Transverse colon (tissue), 4 donors: ENCODE measurements at regions not wholly inside any gene's neighbourhood (a gene's known extent, or its start where the extent isn't known, plus 50 kb on each side); places are given as distances from the start of the nearest gene placed in this dataset.

ENCODE experiments used
- DNase-seq: peaks from one replicate; pipeline ENCODE4 v3.0.0-alpha.2; 2019
- H3K27ac ChIP-seq, 4 donors: fragments of 200-600 bp; sonication (generic); 2 replicates each; pipeline ENCODE4 v1.5.1; 2016 to 2018; ENCODE audit warnings: inconsistent platforms in 4 of 4
- H3K27me3 ChIP-seq: fragments of 200-600 bp; sonication (generic); 2 replicates; pipeline ENCODE4 v1.5.1; 2017; ENCODE audit warnings: inconsistent platforms
- H3K36me3 ChIP-seq, 4 donors: fragments of 200-600 bp; sonication (generic); 2 replicates each; pipeline ENCODE4 v1.5.1; 2017 to 2019; ENCODE audit warnings: inconsistent platforms in 4 of 4
- H3K4me1 ChIP-seq, 4 donors: fragments of 200-600 bp; sonication (generic); 2 replicates each; pipeline ENCODE4 v1.5.1; 2017 to 2020; ENCODE audit warnings: inconsistent platforms in 4 of 4
- H3K4me3 ChIP-seq, 4 donors: fragments of 200-600 bp; sonication (generic); 1 replicate in 1 of 4; 2 replicates in 3 of 4; pipeline versions ENCODE4 v1.5.1 to v1.6.1; 2017 to 2019; ENCODE audit warnings: inconsistent platforms in 4 of 4
- H3K9me3 ChIP-seq, 2 donors: fragments of 200-600 bp; sonication (generic); 2 replicates each; pipeline ENCODE4 v1.5.1; 2017 to 2019; ENCODE audit warnings: inconsistent platforms in 2 of 2
- EP300 ChIP-seq: sonication (generic); formaldehyde crosslinking; IDR thresholded peaks from one replicate; pipeline ENCODE4 v1.6.1; 2017; ENCODE audit warnings: antibody characterized with exemption, low read depth
- POLR2A ChIP-seq: fragments of 450-650 bp; IDR thresholded peaks from one replicate; pipeline ENCODE4 v1.6.1; 2016; ENCODE audit warnings: antibody characterized with exemption, mild to moderate bottlenecking, moderate library complexity
- POLR2AphosphoS5 ChIP-seq, 3 donors: sonication (generic); formaldehyde crosslinking; IDR thresholded peaks; one replicate each; pipeline ENCODE4 v1.6.1; 2016; ENCODE audit warnings: antibody characterized with exemption in 3 of 3
- WGBS, 2 donors: methylation state at CpG; one replicate each; pipeline ENCODE4 v1.1.5; 2018; ENCODE audit warnings: low coverage in 1 of 2; 5-methylcytosine and 5-hydroxymethylcytosine counted together
- in situ Hi-C, 4 donors: fragments of 200-750 bp; cut with MboI; loops; one replicate each; pipeline versions ENCODE4 v1.15.0 to v1.15.1; 2017; ENCODE audit warnings: low sequenced_read_pairs in 3 of 4, low pct_ligation_motif_present in 1 of 4, low pct_unique_long_range_greater_than_20kb in 1 of 4
- intact Hi-C: fragments of 100-400 bp; cut with DNase I; formaldehyde crosslinking; loops from one replicate; pipeline ENCODE4 v1.15.1; 2023; ENCODE audit warnings: low total_unique reads
- TF ChIP-seq, protein P1 (sequence below), 5 experiments: fragments of 200-600 bp in 3 of 5; fragments of 450-650 bp in 2 of 5; sonication (generic) in 3 of 5; IDR thresholded peaks; 1 replicate in 2 of 5; 2 replicates in 3 of 5; pipeline ENCODE4 v1.5.1; 2016 to 2017; ENCODE audit warnings: antibody characterized with exemption in 5 of 5, inconsistent platforms in 3 of 5, mild to moderate bottlenecking in 2 of 5, moderate library complexity in 1 of 5

DNA sequence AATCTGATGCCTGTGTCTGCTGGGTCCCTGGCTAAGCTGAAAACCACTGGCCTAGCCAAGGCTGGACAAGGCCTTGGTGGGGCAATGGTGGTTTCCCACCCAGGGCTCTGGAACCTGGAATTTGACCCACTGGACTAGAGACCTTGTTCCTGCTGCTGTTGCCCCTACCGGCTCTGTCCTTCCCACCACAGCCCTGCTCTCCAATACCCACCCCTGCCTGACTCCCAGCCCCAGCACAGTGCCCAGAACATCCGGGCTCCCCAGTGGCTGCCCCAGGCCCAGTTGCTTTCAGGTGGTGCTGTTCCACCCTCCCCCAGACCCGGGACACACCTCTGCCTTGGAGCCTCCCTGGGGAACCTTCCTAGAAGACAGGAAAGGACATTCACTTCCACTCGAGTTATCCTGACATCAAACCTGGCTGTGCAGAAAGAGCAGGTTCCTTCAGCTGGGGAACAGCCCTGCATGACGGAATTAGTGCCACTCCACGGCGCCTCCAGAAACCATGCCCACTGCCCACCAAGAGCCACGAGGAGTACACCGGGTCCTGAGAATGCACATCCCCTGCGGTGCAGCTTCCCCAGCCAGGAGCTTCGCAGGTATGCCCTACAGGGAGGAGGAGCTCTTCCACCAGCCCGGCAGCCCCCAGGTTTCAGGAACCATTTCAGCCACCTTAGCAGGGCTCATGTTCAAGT is 152.8 kb downstream of the OAT start:
- DNase-seq, result no peak
- Histone ChIP-seq H3K36me3 (no peaks in the 10 kb centered on the region), H3K27me3 (no peaks in the 10 kb centered on the region), H3K9me3 (no peaks in the 10 kb centered on the region), H3K27ac (no peak overlapping the region), H3K4me1 (no peaks in the 10 kb centered on the region), H3K4me3 (no peak overlapping the region)
- 87% methylated on average over 12 of the region's 12 CpGs; no CpG with 5 or more reads in 1 of the 2 donors for WGBS, 2 donors
- TF ChIP-seq POLR2AphosphoS5 (IDR thresholded peaks at IDR 0.05) (no peak), POLR2A (no peak)
- TF ChIP-seq, protein P1, sequence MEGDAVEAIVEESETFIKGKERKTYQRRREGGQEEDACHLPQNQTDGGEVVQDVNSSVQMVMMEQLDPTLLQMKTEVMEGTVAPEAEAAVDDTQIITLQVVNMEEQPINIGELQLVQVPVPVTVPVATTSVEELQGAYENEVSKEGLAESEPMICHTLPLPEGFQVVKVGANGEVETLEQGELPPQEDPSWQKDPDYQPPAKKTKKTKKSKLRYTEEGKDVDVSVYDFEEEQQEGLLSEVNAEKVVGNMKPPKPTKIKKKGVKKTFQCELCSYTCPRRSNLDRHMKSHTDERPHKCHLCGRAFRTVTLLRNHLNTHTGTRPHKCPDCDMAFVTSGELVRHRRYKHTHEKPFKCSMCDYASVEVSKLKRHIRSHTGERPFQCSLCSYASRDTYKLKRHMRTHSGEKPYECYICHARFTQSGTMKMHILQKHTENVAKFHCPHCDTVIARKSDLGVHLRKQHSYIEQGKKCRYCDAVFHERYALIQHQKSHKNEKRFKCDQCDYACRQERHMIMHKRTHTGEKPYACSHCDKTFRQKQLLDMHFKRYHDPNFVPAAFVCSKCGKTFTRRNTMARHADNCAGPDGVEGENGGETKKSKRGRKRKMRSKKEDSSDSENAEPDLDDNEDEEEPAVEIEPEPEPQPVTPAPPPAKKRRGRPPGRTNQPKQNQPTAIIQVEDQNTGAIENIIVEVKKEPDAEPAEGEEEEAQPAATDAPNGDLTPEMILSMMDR (IDR thresholded peaks at IDR 0.05), result no peak
- in situ Hi-C loops, result loop anchor here in 2 of 4 donors (25.0 kb wide), 1 partner anchor 279 kb away; no protein-coding TSS in a partner anchor
- intact Hi-C loops, result no loop called here

DNA sequence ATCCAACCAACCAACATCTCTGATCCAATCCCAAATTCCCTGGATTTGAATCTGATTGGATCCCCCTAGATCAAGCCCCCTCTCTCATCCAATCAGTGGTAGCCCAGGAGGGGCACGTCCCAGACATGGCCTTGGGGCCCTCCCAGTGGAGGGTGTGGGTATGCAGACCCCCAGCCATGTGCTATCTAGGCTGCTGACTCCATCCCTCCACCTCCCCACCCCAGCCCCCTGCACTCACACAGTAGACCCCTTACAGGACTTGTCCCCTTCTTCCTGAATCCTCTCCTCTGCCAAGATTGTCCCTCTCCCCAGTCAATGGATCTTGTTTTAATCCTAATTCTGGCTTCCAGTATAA is 153.4 kb downstream of the OAT start:
- WGBS, 2 donors, result 71% methylated on average over 1 of the region's 1 CpG; no CpG with 5 or more reads in 1 of the 2 donors
- no peaks in the 10 kb centered on the region for H3K9me3 ChIP-seq
- intact Hi-C loops, result no loop called here
- H3K36me3 ChIP-seq, result no peaks in the 10 kb centered on the region
- no peak for DNase-seq
- no peak overlapping the region for H3K4me3 ChIP-seq
- no peak overlapping the region for H3K27ac ChIP-seq
- no peaks in the 10 kb centered on the region for H3K4me1 ChIP-seq
- TF ChIP-seq POLR2A, result no peak
- TF ChIP-seq, protein P1 (IDR thresholded peaks at IDR 0.05), result no peak
- TF ChIP-seq EP300, result no peak
- no peak for TF ChIP-seq POLR2AphosphoS5 (IDR thresholded peaks at IDR 0.05)
- no peaks in the 10 kb centered on the region for H3K27me3 ChIP-seq
- in situ Hi-C loops, result loop anchor here in 2 of 4 donors (25.0 kb wide), 1 partner anchor 278 kb away; no protein-coding TSS in a partner anchor

DNA sequence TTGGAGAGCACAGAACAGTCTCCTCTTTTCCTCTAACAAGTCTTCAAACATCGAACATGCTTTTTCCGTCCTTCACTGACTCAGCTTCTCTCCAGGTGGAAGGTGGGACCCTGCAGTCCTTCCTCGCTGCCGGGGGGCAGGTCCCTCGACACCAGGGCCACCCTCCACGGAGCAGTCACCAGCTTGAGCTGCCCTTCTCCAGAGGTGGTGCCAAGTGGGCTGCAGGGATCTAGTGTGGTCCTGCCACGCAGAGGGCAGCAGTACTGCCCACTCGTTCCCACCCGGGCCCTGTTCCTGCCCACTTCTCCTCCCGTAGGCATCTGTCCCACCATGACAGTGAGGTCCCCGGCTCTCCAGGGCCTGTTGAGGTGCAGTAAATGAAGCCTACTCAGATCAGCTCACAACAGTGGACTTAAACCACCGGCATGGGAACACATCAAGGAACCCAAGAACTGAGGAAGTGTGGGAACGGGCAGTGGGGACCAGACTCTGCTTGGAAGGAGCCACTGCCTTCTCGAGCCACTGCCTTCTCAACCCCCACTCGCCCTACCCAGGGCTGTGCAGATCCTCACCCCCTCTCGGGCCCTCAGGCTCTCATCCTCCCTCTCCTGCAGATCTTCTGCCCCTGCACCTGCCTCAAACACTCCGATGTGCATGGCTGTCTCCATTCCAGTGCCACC is 153.9 kb downstream of the OAT start:
- Histone ChIP-seq H3K4me1 (no peaks in the 10 kb centered on the region), H3K27ac (no peak overlapping the region), H3K27me3 (no peaks in the 10 kb centered on the region), H3K9me3 (no peaks in the 10 kb centered on the region), H3K36me3 (no peaks in the 10 kb centered on the region), H3K4me3 (no peak overlapping the region)
- intact Hi-C loops, result loop anchor here (5.0 kb wide), 1 partner anchor 1153 kb away; no protein-coding TSS in a partner anchor
- WGBS, 2 donors, result 85% methylated on average over 17 of the region's 17 CpGs; no CpG with 5 or more reads in 1 of the 2 donors
- no peak for DNase-seq
- in situ Hi-C loops, result loop anchor here in 2 of 4 donors (25.0 kb wide), 1 partner anchor 278 kb away; no protein-coding TSS in a partner anchor
- TF ChIP-seq EP300 (no peak), POLR2A (no peak), POLR2AphosphoS5 (IDR thresholded peaks at IDR 0.05) (no peak)
- TF ChIP-seq, protein P1 (IDR thresholded peaks at IDR 0.05), result no peak

DNA sequence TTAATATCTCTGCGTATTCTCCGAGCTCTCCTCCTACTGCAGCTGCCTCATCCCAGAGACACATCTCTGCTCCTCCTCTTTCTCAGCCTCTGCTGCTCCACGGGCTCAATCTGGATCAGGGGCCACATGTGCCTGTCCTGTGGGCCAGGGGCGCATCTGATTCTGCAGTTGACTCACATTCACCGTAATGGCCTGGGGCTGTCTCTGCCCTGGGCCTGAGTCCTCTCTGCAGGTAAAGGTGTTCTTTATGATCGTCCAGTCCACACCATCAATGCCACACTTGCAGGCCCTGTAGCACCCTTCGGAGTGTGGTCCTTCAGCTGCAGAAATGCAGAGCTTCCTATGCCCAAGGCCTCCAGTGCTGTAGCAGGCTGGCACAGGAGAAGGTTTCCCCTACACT is 154.5 kb downstream of the OAT start:
- H3K4me1 ChIP-seq, result no peaks in the 10 kb centered on the region
- 90% methylated on average over 7 of the region's 7 CpGs; no CpG with 5 or more reads in 1 of the 2 donors for WGBS, 2 donors
- no peak overlapping the region for H3K27ac ChIP-seq
- intact Hi-C loops (loop anchor here (5.0 kb wide), 1 partner anchor 1152 kb away; no protein-coding TSS in a partner anchor), in situ Hi-C loops (loop anchor here in 2 of 4 donors (25.0 kb wide), 1 partner anchor 277 kb away; no protein-coding TSS in a partner anchor)
- no peak for DNase-seq
- no peaks in the 10 kb centered on the region for H3K9me3 ChIP-seq
- no peaks in the 10 kb centered on the region for H3K27me3 ChIP-seq
- H3K36me3 ChIP-seq, result no peaks in the 10 kb centered on the region
- TF ChIP-seq, protein P1 (IDR thresholded peaks at IDR 0.05), result no peak
- TF ChIP-seq EP300 (no peak), POLR2A (no peak), POLR2AphosphoS5 (IDR thresholded peaks at IDR 0.05) (no peak)
- H3K4me3 ChIP-seq, result no peak overlapping the region
